Mucosa of rectum (tissue), 2 donors: ENCODE measurements at regions not wholly inside any gene's neighbourhood (a gene's known extent, or its start where the extent isn't known, plus 50 kb on each side); places are given as distances from the start of the nearest gene placed in this dataset.
A peak's percentile ranks its signal among the peaks of the same experiment; 100 is the strongest.

Experiments used
- H3K27ac ChIP-seq, 2 donors: one replicate each; pipeline ENCODE4 v1.7.0; 2013; ENCODE audit warnings: inconsistent platforms in 2 of 2, low read depth in 2 of 2, low read length in 2 of 2
- H3K27me3 ChIP-seq, 2 donors: one replicate each; pipeline ENCODE4 v1.7.0; 2013; ENCODE audit warnings: low read length in 2 of 2; ENCODE audit not compliant: control insufficient read depth in 2 of 2, insufficient read depth in 2 of 2
- H3K36me3 ChIP-seq, 2 donors: one replicate each; pipeline ENCODE4 v1.7.0; 2013; ENCODE audit warnings: low read length in 2 of 2; ENCODE audit not compliant: control insufficient read depth in 2 of 2, insufficient read depth in 2 of 2
- H3K4me1 ChIP-seq, 2 donors: one replicate each; pipeline ENCODE4 v1.7.0; 2013; ENCODE audit warnings: low read length in 2 of 2, mild to moderate bottlenecking in 1 of 2; ENCODE audit not compliant: control insufficient read depth in 2 of 2, insufficient read depth in 2 of 2
- H3K4me3 ChIP-seq, 2 donors: one replicate each; pipeline ENCODE4 v1.7.0; 2013; ENCODE audit warnings: low read length in 2 of 2
- H3K9ac ChIP-seq, 2 donors: one replicate each; pipeline ENCODE4 v1.7.0; 2013; ENCODE audit warnings: low read length in 2 of 2, low read depth in 1 of 2, mild to moderate bottlenecking in 1 of 2
- H3K9me3 ChIP-seq, 2 donors: one replicate each; pipeline ENCODE4 v1.7.0; 2013; ENCODE audit warnings: low read length in 2 of 2; ENCODE audit not compliant: control insufficient read depth in 2 of 2
- donor health status: healthy.
- donor health status: Normal muscosa, but diverticular disease.

DNA sequence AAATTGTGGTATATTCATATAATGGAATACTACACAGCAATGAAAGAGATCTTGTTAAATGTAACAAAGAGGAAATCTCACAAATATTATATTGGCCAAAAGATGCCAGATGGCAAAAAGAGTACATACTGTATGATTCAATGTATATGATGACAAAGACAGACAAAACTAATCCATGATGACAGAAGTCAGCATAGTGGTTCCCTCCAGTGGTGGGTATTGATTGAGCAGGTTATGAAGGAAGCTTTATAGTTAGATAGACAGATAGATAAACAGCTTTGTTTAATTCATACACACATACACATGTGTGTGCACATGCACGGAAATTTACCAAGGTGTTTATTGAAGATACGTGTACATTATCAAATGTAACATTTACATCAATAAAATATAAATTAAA is 74.4 kb upstream of the SMIM36 start:
- no peak overlapping the region for H3K9ac ChIP-seq
- no peak overlapping the region for H3K4me3 ChIP-seq

DNA sequence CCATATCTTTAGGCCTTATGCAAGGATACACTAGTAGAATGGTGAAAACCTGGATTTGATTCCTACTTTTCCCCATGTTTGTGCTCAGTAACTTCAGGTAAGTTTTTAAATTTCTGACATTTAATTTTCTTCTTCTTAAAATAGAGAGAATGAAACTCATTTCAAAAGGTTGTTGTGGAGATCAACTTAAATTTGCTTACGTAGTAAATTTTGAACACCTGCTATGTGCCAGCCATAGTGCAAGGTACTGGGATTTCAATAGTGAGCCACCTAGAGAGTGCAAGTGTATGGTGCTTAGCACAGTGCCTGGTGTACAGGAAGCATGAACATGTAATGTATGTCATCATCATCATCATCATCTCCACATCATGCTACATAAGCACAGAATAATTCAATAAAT is 73.6 kb upstream of the SMIM36 start:
- Histone ChIP-seq H3K9ac (no peak overlapping the region), H3K27me3 (no peaks in the 10 kb centered on the region), H3K9me3 (no peaks in the 10 kb centered on the region), H3K27ac (no peak overlapping the region), H3K4me1 (no peaks in the 10 kb centered on the region), H3K4me3 (no peak overlapping the region), H3K36me3 (no peaks in the 10 kb centered on the region)

More for the DNA sequence above, 74.4 kb upstream of the SMIM36 start:
- no peak overlapping the region for H3K27ac ChIP-seq
- H3K27me3 ChIP-seq = no peaks in the 10 kb centered on the region
- H3K4me1 ChIP-seq = no peaks in the 10 kb centered on the region
- H3K9me3 ChIP-seq = no peaks in the 10 kb centered on the region
- no peaks in the 10 kb centered on the region for H3K36me3 ChIP-seq

DNA sequence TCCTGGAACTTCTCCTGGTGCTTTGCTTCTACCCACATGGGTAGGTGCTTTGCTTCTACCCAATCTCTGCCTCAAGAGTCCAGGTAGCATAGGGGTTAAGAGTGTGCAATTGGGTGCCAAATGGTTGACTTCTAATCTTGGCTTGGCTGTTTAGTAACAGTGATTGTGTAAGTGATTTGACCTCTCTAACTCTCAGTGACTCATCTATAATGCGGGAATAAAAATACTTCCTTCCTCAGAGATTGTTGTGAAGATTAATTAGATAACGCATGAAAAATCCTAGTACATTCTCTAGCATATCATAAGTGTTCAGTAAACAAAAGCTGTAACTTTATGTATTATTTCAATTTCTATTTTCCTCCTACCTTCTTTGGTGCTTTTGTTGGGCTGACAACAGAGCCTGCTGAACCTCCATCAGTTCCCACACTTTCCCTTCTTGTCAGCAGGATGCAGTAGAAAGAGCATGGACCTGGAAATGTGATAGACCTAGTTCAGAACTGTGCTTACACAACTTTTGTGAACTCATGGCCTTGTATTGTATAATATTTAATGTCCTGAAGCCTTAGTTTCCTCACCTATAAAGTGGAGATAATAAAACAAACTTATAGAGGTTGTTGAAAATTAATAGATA is 72.9 kb upstream of the SMIM36 start:
- Histone ChIP-seq H3K4me3 (no peak overlapping the region), H3K27ac (no peak overlapping the region), H3K9ac (no peak overlapping the region), H3K27me3 (no peaks in the 10 kb centered on the region), H3K9me3 (no peaks in the 10 kb centered on the region), H3K4me1 (no peaks in the 10 kb centered on the region), H3K36me3 (no peaks in the 10 kb centered on the region)

DNA sequence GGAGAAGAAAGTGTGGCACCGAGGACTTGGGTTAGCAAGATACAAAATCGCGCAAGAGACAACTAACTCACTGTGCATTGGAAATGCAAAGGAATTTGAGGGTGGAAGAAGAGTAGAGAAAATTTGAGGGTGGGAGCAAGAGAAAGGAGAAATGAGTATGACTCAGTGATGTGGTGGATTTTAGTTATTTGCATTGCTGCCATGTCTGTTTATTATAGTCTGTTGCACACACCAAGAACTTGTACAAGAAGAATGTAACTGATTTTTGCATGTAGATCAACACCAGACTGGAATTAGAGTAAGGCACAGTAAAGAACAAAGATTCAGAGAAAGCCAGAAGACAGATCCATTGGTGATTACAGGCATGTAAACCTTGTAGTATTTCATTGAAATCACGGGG is 71.6 kb upstream of the SMIM36 start:
- Histone ChIP-seq H3K4me3 (no peak overlapping the region), H3K36me3 (no peaks in the 10 kb centered on the region), H3K4me1 (no peaks in the 10 kb centered on the region), H3K9me3 (no peaks in the 10 kb centered on the region), H3K27ac (no peak overlapping the region), H3K9ac (no peak overlapping the region), H3K27me3 (no peaks in the 10 kb centered on the region)

DNA sequence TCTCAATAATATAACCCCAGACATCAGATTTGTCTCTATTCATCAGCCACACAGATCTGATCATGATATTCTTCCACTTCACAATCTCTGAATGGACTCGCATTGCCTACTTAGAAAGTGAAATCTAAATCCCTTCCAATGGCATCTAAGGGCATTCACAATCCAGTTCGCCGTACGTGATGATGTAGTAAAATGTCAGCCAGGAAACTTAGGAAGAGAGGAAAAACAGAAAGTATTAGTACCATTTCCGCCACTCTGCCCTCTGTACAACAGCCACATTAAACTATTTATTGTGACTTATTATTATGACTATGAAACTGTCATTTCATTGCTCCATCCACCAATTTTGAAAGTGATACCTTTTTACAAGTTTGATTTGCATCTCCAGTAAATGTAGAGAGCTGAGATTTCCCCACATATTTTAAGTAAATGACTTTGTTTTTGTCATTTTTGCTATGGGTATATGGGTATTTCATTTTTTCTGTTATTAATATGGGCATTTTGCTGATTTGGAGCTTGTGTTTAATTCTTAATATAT is 69.4 kb upstream of the SMIM36 start:
- H3K9ac ChIP-seq = no peak overlapping the region
- H3K27me3 ChIP-seq = no peaks in the 10 kb centered on the region
- no peak overlapping the region for H3K27ac ChIP-seq
- no peaks in the 10 kb centered on the region for H3K36me3 ChIP-seq
- H3K9me3 ChIP-seq = no peaks in the 10 kb centered on the region
- no peak overlapping the region for H3K4me3 ChIP-seq
- peaks cover 0 to 6% of the 10 kb centered on the region in 2 donors for H3K4me1 ChIP-seq

DNA sequence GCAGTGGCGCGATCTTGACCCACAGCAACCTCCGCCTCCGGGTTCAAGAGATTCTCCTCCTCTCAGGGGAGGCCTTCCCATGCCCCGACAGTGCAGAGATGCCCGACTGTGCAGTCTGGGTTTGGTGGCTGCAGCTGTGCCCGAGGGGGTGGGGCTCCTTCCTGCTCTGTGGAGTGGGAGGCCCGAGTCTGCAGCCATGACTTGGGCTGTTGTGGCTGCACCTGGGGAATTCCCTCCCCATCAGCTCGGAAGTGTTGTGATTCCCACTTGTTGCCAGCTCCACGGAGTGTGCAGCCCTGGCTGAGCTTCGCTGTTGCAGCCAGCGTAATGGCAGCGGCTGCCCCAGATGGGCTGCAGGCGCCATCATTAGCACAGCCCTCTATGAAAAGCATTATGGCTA is 66.4 kb upstream of the SMIM36 start:
- Histone ChIP-seq H3K9ac (peak overlapping the region in 1 of 2 donors; percentile 17), H3K36me3 (no peaks in the 10 kb centered on the region), H3K4me3 (peak overlapping the region; percentile 34 to 72), H3K9me3 (no peaks in the 10 kb centered on the region), H3K4me1 (peaks cover 0 to 6% of the 10 kb centered on the region in 2 donors), H3K27ac (peak overlapping the region; percentile 54 to 80), H3K27me3 (no peaks in the 10 kb centered on the region)

DNA sequence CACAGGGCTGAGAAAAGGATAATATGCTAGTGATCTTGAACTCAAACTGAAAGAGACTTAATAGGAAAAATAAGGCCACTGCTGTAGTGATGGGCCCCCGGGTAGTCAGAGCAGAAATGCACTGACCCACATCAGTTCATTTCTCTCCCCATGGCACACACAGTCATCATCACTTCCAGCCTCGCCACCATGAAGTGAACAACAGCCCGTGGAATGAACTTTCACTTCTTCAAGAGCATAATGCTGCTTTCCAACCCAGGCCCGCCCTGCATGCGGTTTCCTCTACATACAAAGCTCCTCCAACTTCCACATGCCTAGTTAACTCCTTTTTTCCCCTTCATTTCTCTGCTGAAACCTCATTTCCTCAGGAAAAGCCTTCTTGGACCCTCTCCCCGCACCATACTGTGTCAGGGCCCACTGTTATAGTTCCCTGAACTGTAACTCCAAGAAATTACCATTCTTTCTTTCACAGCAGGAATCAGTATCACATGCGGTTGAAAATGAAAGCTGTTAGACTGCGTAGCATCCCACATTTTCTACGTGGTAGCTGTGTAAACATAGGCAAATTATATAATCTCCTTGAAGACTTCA is 65.8 kb upstream of the SMIM36 start:
- H3K36me3 ChIP-seq = no peaks in the 10 kb centered on the region
- peak overlapping the region; percentile 80 to 86 for H3K27ac ChIP-seq
- H3K9me3 ChIP-seq = no peaks in the 10 kb centered on the region
- no peaks in the 10 kb centered on the region for H3K27me3 ChIP-seq
- peak overlapping the region; percentile 34 to 72 for H3K4me3 ChIP-seq
- H3K4me1 ChIP-seq = peaks cover 0 to 6% of the 10 kb centered on the region in 2 donors
- peak overlapping the region in 1 of 2 donors; percentile 56 for H3K9ac ChIP-seq

DNA sequence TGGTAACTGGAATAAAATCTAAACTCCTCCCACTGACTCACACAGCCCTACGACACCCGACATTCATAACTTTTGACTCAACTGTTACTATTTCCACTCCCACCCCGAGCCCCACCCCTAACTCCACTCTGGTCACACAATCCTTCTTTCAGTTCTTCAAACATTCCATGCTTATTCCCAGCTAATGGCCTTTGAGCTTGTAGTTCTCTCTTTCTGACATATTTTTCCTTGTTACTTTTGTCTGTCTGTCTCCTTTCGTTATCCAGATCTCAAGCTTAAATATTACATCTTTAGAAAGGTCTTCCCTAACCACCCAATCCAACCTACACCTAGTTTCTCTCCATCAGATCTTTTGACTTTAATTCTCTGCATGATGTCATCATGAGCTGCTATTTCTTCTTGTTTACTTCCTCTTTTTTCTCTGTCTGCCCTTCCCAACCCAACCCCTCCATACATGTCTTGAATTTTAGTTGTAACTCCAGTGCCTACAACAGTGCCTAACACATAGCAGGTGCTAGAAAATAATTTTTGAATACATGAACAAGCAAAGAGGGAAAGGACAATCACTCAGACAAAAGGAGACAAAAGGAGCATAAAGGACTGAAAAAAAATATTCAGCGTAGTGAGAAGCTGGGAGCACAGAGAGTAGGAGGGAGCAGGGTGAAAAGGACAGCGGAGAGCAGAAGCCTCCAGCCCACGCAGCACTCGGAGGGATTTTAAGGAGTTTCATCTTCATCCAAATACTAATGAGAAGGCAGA is 65.2 kb upstream of the SMIM36 start:
- Histone ChIP-seq H3K9me3 (no peaks in the 10 kb centered on the region), H3K4me3 (peak overlapping the region; percentile 4 to 72), H3K9ac (peak overlapping the region in 1 of 2 donors; percentile 56), H3K27me3 (no peaks in the 10 kb centered on the region), H3K4me1 (peaks cover 0 to 6% of the 10 kb centered on the region in 2 donors), H3K27ac (peak overlapping the region; percentile 80 to 86), H3K36me3 (no peaks in the 10 kb centered on the region)

DNA sequence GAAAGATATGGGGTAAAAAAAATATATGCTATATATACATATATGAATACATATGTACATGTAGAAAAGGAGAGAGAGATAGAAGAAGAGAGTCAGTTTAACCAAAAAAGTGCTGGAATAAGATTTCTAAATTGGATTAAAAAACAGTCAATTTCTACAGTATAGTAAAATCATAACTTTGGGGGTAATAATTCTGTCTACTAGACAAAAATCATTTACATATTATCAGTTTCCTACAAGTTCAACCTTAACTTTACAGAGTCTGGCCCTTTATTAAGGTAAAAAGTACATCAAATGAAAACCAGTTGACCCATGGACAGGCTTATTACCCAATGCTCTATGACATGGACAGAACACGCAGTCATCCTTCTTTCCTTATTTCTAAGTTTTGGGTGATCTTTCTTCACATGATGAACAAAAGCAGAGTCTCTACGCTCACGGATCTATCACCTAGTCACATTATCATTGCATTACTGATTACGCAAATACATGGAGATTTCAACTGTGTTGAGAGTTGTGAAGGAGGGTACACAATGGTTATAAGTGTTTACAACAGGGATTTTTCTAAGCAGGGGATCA is 63.9 kb upstream of the SMIM36 start:
- no peaks in the 10 kb centered on the region for H3K27me3 ChIP-seq
- no peaks in the 10 kb centered on the region for H3K36me3 ChIP-seq
- H3K9ac ChIP-seq = no peak overlapping the region
- H3K4me1 ChIP-seq = peaks cover 0 to 6% of the 10 kb centered on the region in 2 donors
- no peaks in the 10 kb centered on the region for H3K9me3 ChIP-seq
- H3K27ac ChIP-seq = no peak overlapping the region
- no peak overlapping the region for H3K4me3 ChIP-seq

DNA sequence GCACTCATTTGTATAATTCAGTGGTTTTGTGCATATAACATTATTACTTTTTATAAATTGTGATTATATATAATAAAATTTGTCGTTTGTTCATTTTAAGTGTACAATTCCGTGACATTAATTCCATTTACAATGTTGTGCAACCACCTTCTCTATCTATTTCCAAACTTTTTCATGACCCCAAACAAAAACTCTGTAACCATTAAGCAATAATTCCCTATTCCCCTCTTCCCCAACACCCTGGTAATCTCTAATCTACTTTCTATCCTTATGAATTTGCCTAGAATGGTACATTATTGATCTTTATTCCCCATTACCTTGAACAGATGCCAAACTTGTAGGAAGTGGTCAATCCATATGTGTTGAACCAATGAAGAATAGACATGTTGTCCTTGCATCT is 61.3 kb upstream of the SMIM36 start:
- Histone ChIP-seq H3K27me3 (no peaks in the 10 kb centered on the region), H3K9me3 (no peaks in the 10 kb centered on the region), H3K27ac (no peak overlapping the region), H3K4me3 (no peak overlapping the region), H3K9ac (no peak overlapping the region), H3K36me3 (no peaks in the 10 kb centered on the region), H3K4me1 (peaks cover 0 to 6% of the 10 kb centered on the region in 2 donors)
